Occipital lobe (tissue), 1 donor: ENCODE measurements at regions not wholly inside any gene's neighbourhood (a gene's known extent, or its start where the extent isn't known, plus 50 kb on each side); places are given as distances from the start of the nearest gene placed in this dataset.

ENCODE experiments used
- DNase-seq: peaks from one replicate; lab custom pipeline; 2025; lab: John Stamatoyannopoulos, UW

DNA sequence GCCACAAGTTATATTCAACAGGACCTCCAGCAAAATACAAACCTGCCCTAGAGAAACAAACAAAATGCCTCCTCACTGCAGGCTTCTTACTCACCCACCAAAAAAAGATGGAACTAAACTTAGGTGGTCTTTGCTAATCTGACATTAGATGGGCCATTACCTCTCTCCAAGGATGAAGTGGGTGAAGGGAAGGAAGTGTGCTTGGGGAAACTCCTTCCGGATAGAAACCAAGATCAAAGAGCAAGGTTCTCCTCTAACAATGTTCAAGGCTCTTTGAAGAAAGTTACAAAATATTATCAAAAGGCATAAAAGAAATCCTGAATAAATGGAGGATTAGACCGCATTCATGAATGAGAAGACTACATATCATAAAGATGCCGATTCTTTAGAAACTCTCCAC lies 187.5 kb downstream of the ADSS2 start:
- no peak for DNase-seq

- DNase-seq = no peak
Measured at GRCh38 chr1:244265507-244265906, 186.2 kb downstream of the ADSS2 start.

DNA sequence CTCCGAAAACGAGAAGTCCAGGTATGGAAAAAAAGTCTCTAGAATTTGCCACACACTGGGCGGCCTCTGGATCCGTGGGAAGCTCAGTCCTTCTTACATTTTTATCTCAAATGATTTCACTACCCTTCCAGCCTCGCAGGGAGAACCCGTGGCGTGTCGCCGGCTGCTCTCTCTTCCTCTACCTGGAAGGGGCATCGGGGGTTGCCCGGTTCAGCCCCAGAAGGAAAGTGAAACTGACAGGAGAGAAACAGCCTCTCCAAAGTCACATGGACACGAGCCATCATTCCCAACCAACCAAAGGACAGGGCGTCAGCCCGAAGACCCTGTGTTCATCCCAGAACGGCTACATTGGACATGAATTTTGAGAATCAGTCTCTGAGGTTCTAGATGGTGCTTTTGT lies 182.5 kb downstream of the ADSS2 start:
- DNase-seq = no peak

DNA sequence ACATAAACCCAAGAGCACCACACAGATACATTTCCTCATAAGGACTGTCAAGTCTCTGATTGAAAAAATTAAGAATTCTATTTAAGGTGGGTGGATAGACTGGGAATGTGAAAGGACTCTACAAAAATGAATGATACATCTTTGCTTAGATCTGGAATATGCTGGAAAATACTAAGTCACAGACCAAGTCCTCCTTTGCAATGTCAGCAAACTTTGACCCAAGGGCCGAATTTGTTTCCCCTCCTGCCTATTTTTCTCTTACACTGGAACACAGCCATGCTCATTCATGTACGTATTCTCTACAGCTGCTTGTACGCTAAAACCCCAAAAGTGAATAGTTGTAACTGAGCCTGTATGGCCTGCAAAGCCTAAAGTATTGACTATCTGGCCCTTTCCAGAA lies 180.7 kb downstream of the ADSS2 start:
- no peak for DNase-seq

- DNase-seq = no peak
Measured at GRCh38 chr1:244271691-244272308, 179.9 kb downstream of the ADSS2 start.

DNA sequence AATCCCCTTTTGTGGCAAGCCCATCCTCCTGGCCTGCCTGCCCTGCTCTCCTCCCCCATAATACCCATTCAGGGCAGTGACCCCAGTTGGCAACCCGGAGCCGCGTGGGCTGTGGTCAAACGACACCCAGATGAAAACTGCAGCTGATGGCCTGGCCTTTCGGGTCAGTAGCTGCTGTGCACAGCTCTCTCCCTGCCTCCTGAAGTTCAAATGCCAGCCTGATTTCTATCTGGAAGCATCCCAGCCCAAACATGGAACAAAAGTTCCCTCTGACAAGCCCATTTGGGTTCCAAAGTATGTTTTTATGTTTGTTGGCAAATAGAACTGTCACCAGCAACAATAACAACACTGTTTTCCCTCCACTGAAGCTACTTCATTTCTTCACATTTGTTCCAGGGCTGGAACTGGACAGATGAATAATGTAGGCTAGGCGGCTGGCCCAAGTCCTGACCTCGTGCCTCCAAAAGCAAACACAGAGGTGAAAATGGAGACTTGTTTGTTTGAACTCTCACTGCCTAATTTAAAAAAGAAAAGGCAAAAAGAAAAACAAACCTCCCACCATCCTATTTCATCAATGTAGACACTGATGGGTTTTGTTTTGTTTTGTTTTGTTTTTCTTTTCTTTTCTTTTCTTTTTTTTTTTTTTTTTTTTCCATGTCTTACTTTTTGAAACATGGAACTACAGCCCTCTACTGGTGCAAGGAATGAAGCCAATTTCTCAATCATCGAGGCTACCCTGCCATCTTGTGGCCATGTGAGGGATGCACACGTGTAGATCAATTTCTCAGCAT lies 179.0 kb downstream of the ADSS2 start:
- DNase-seq = peak; percentile 68

DNA sequence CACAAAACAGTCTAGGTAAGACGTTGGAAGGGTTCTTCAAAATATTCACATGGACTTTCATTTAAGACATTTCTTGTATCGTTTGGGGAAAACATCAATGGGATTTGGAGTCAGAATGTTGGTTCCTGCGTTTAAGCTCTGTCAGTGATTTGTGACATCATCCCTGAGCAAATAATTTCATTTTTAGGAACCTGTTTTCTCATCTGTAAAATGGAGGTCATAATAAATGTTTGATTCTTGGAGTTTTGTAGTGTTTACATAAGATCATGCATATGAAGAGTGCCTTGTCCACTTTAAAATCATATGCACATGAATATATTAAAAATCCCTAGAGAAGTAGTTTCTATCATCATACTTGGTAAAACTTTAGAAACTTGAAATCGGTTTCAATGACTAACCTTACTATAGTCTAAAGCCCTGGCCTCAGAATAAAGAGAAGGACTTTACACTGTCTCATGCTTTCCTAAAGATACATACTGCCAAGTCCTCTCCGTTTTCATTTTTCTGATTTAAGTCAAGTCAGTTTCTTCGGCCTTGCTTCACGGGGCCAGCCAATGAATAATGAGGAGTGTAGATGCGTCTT lies 178.4 kb downstream of the ADSS2 start:
- DNase-seq = no peak

DNA sequence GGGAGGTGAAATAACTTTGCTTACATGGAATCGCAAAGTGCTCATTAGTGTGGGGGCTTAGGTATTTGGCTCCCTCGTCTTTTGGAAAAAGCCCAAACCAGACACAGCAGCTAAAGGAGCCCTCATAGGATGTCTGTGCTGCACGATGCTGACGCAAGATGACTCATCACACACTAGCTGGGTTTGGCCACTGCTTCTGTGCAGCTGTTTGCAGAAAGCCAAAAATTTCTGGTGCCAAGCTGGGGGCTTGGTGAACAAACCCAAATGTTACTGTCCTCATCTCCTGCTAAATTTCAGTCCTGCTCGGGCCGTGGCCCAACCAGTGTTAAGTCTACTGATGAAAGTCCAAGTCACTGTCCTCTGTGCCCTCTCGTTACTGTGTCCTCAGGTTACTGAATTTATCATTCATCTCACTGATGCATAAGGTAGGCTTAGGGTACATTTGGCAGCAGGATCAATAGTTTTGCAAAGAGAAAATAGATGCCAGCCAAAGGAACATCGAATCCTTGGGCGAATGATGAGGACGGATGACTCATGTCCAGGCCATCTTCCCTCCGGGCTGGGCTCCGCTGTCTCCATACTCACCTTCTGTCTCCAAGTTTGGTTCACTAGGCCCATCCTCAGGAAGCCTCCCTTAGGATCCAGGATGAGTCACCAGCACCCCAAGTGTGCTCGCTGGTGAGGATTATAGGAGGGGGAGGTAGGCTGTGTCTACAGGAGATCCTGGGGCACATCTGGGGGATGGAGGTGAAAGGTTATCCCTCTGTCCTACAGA lies 177.7 kb downstream of the ADSS2 start:
- peak; percentile 62 for DNase-seq

DNA sequence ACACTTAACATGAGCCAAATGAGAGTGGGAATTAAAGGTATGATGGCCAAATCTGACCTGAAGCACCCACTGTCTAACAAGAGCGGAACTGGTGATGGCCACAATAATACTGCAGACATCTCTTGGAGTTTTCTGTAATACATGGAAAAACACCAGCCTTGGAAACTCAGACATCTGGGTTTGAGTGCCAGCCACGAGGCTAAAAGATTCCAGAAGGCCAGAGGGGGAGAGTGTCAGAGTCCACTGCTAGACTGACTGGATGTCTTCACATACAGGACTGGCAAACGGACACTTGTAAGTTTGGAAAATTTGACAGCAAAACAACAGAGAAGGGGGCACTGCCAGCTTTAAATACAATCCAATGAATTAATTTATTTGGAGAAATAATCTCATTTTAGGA lies 175.1 kb downstream of the ADSS2 start:
- DNase-seq = no peak

GRCh38 chr1:244280201-244280600 lies 171.5 kb downstream of the ADSS2 start:
- no peak for DNase-seq

- no peak for DNase-seq
Measured at GRCh38 chr1:244280859-244281258, 170.8 kb downstream of the ADSS2 start.

- DNase-seq = no peak
Measured at GRCh38 chr1:244283772-244284171, 167.9 kb downstream of the ADSS2 start.

DNA sequence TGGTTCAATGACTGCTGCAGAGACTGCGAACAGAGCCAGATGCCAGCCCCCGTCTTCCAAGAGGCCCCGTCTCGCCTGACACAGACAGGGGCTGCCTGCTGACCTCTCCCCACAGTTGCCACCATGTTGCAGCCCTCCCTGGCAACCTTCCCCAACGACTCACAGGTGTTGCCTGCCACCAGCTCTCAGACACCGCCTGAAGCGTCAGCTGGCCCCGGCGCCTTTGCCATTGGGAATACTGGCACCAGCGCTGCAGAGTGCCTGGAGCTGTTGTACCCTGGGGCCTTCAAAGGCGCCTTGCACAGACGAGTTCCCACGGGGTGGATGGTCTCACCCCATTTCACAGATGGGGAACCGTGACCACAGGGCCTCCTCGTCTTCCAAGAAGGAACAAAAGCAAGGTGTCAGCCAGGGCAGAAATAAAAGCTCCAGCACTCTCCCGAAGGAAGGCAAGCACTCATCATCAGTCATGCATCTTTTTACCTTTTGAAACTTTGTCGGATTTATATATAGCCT lies 167.0 kb downstream of the ADSS2 start:
- no peak for DNase-seq

- no peak for DNase-seq
Measured at GRCh38 chr1:244286341-244286740, 165.4 kb downstream of the ADSS2 start.

DNA sequence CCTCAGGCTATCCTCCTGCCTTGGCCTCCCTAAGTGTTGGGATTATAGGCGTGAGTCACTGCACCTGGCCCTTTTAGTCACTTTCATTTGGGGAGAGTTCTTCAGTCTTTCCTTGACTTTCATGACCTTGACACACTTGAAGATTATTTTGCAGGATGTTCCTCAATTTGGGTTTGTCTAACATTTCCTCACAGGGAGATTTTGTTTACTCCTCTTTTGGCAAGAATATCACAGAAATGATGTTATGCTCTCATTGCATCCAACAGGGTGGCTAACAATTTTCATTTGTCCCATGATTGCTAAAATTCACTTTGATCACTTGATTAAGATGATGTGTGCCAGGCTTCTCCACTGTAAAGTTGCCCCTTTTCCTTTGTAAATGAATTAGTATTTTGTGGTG lies 164.0 kb downstream of the ADSS2 start:
- DNase-seq = no peak

GRCh38 chr1:244288663-244289062 lies 163.0 kb downstream of the ADSS2 start:
- no peak for DNase-seq

DNA sequence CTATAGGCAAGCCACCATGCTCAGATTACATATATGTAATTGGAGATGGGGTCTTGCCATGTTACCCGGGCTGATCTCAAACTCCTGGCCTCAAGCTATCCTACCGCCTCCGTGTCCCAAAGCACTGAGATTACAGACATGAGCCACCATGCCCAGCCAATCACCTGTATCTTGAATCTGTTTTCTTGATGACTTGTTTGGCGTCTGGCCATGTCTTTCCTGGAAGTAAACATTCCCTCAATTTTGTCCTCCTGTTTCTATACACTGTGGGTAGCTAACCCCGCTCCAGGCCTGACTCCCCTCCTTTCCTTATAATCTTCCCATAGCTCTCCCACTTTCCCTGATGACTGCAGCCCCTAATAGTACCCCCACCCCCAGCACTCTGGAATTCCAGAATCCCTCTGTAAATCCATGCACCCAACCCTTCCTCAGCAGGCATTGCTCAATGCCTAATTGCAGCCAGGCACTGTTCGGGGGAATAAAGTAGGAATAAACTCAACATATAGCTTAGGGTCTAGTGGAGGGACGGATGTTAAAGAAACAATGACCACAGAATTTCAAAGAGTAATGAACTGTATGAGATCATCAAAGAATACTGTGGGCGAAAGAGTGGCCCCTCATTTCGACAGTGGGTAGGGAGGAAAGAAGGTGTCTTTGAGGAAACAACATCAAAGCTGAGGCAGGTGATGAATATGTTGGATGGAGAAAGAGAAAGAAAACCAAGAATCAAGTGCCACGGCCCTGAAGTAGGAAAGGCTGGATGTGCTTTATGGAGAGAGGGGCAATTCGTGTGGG lies 161.5 kb downstream of the ADSS2 start:
- no peak for DNase-seq

GRCh38 chr1:244291236-244292201 lies 160.2 kb downstream of the ADSS2 start:
- no peak for DNase-seq

DNA sequence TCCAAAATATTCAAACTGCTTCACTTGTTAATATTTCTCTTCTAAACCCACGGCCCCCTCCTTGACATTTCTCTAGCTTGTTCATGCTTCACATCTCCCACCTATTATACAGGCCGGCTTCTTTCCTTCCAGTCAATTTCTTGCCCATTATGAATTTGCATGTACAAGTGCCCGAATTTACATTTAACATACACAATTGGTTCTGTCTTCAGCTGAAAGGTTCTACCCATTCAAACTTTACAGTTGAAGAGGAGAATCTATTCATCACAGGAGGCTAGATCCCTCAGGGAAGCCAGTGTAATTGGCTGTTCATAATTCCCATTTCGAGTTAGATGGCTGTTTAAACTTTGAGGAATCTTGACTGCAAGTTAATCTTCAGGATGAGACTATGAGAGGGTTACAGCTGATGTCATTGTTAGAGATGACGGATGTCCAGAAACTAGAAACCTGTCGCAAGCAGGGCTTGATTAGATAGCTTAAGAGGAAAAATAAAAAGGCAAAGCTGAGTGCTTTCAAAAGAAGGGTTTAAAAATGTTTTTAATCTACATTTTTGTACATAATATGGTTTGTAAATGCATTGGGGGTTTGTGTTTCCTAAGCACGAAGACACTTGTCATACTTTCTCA lies 157.0 kb downstream of the ADSS2 start:
- no peak for DNase-seq
